Stomach smooth muscle (tissue), 2 donors: ENCODE measurements at regions not wholly inside any gene's neighbourhood (a gene's known extent, or its start where the extent isn't known, plus 50 kb on each side); places are given as distances from the start of the nearest gene placed in this dataset.

Experiments
- H3K27ac ChIP-seq: one replicate; pipeline ENCODE4 v1.7.0; 2013; ENCODE audit warnings: mild to moderate bottlenecking, low read length, inconsistent platforms
- H3K27me3 ChIP-seq, 2 donors: one replicate each; pipeline ENCODE4 v1.7.0; 2013; ENCODE audit warnings: low read length in 2 of 2; ENCODE audit not compliant: insufficient read depth in 2 of 2, control insufficient read depth in 1 of 2
- H3K36me3 ChIP-seq, 2 donors: one replicate each; pipeline ENCODE4 v1.7.0; 2013; ENCODE audit warnings: low read length in 2 of 2; ENCODE audit not compliant: control insufficient read depth in 2 of 2, insufficient read depth in 2 of 2
- H3K4me1 ChIP-seq: one replicate; pipeline ENCODE4 v1.7.0; 2013; ENCODE audit warnings: low read length; ENCODE audit not compliant: control insufficient read depth, insufficient read depth
- H3K4me3 ChIP-seq, 2 donors: one replicate each; pipeline ENCODE4 v1.7.0; 2013; ENCODE audit warnings: low read length in 2 of 2
- H3K9ac ChIP-seq, 2 donors: one replicate each; pipeline ENCODE4 v1.7.0; 2013; ENCODE audit warnings: low read length in 2 of 2, mild to moderate bottlenecking in 1 of 2
- H3K9me3 ChIP-seq, 2 donors: one replicate each; pipeline ENCODE4 v1.7.0; 2013; ENCODE audit warnings: low read length in 2 of 2; ENCODE audit not compliant: control insufficient read depth in 2 of 2
- donor health status: healthy.
- donor health status: Pancreatic carcinoma.

DNA sequence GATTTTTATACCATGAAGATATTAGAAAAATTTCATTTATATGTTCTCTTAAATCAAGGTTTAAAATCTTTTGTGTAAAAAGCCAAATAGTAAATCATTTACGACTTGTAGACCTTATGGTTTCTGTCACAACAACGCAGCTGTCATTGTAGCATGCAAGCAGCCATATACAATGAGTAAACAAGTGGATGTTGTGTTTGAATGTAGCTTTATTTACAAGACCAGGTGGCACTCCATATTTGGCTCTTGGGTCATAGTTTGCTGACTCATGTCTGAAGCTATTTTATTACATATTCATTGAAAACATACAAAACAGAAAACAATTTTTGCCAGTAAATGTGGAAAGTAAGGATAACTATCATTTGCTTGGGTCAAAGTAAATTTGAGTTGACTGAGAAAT is 930.8 kb downstream of the SLITRK5 start:
- Histone ChIP-seq H3K4me1 (no peaks in the 10 kb centered on the region), H3K9ac (no peak overlapping the region), H3K36me3 (no peaks in the 10 kb centered on the region), H3K27me3 (no peaks in the 10 kb centered on the region), H3K4me3 (no peak overlapping the region), H3K9me3 (no peaks in the 10 kb centered on the region), H3K27ac (no peak overlapping the region)

DNA sequence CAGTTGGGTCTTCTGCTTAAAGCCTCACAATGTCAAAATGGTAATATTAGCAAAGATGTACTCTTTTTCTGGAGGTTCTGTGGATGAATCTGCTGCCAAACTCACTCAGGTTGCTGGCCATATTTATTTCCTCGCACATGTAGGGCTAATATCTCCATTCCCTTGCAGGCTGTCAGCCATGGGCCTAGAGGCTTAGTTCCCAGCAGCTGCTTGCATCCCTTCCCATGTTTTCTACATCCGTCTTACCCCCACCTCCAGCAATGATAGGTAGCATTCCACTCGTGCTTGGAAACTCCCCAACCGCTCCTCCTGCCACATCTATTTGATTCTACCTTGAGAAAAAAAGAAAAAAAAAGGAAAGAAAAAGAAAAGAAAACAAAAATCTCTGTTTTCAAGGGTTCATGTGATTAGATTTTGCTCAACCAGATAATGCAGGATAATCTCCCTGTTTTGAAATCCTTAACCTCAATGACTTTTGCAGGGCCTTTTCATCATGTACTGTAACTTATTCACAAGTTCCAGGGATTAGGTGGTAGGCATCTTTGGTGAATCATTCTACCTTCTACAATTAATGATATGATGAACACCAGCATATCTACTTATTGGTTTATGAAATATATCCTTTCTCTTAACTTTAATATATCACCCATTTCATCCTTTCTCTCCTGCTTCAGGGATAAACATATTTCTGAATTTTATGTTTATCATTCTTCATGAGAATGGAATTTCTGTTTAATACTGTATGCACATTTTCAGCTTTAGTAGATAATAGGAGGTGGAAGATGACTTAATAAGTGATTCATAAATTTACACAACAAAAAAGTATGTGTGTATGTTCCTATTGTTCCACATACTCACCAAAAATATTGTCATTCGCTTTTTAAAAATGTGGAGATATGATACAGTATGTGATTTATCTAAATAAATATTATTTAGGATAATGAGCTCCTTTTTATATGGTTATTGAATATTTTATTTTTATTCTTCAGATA is 931.9 kb downstream of the SLITRK5 start:
- Histone ChIP-seq H3K9ac (no peak overlapping the region), H3K9me3 (no peaks in the 10 kb centered on the region), H3K4me3 (no peak overlapping the region), H3K27ac (no peak overlapping the region), H3K27me3 (no peaks in the 10 kb centered on the region), H3K36me3 (no peaks in the 10 kb centered on the region), H3K4me1 (no peaks in the 10 kb centered on the region)

DNA sequence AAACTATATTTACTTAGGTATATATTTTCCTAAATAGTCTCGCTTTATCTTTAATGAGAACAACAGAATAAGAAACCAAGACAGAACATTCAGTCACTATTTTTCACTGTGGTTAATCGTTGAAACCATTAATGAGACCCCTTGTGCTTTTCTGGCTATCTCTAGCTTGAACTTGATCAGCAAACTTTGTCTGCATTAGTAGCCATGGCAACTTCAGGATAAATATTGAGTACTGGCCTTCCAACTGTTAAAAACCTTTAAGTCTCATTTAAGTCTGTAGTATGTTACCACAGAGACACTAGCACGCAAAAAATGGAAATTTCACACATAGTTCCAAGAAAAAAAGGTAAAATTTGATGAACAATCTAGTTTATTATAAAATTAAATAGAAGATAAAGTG is 946.0 kb downstream of the SLITRK5 start:
- no peaks in the 10 kb centered on the region for H3K9me3 ChIP-seq
- H3K27ac ChIP-seq = no peak overlapping the region
- no peaks in the 10 kb centered on the region for H3K4me1 ChIP-seq
- no peak overlapping the region for H3K4me3 ChIP-seq
- no peaks in the 10 kb centered on the region for H3K36me3 ChIP-seq
- H3K27me3 ChIP-seq = no peaks in the 10 kb centered on the region
- H3K9ac ChIP-seq = no peak overlapping the region

DNA sequence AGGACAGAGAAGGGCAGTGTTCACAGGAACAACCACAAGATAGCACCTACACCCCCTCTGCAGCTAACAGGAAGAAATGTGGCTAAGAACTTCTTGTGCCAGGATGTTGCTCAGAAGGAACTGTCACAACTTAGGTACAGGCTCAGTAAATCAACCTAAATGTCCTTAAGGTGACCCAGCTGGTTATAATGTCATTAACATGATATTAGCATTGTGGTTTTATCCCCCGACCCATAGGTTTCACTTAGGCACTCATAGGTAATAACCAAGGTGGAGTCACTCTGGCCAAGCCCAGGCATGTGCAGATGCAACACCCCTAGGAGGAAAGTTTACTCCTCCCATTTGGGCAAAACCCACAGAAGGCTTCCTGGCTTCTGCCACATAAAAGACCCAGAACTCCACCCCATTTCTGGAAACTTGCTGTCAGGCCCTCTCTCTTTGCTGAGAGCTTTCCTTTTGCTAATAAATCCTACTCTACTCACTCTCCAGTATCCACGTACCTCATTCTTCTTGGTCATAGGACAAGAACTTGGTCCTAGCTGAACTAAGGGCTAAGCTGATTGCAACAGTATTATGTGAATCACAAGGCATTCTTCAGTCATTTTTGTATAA is 951.3 kb downstream of the SLITRK5 start:
- no peaks in the 10 kb centered on the region for H3K36me3 ChIP-seq
- no peak overlapping the region for H3K27ac ChIP-seq
- no peaks in the 10 kb centered on the region for H3K9me3 ChIP-seq
- no peak overlapping the region for H3K9ac ChIP-seq
- H3K4me1 ChIP-seq = no peaks in the 10 kb centered on the region
- no peak overlapping the region for H3K4me3 ChIP-seq
- no peaks in the 10 kb centered on the region for H3K27me3 ChIP-seq

DNA sequence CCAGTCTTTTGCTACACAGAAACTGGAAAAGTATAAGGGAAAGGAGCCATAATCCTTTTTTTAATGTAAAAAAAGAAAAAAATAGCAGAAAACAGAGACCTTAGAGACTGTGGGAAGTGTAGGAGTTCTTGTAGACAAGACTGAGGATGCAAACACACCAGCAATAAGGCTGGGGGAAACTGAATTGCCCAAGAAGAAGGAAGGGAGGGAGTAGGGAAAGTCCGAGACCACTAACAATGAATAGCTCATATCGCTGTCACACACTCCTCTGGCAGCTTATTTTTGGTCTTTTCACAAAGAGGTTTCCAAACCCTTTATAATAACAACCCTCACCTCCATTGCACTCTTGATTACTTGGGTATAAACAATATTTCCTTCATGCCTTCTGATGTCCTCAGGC is 952.0 kb downstream of the SLITRK5 start:
- H3K4me1 ChIP-seq = no peaks in the 10 kb centered on the region
- H3K27ac ChIP-seq = no peak overlapping the region
- H3K36me3 ChIP-seq = no peaks in the 10 kb centered on the region
- H3K9ac ChIP-seq = no peak overlapping the region
- no peak overlapping the region for H3K4me3 ChIP-seq
- no peaks in the 10 kb centered on the region for H3K9me3 ChIP-seq
- no peaks in the 10 kb centered on the region for H3K27me3 ChIP-seq

DNA sequence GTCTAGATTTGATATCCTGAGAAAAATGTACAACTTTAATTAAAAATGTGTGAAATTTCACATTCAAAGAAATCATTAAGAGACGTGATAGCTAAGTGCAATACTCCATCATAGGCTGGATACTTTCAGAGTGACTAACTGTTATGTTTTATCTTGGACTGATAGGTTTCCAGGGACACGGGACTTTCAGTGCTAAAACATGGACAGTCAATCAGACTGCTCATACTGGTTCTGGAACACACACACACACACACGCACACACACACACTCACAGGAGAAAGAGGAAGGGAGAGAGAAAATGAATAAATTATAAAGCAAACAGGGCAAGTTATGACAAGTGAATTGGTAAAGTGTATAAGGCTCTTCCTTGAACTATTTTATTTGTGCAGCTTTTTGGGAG is 955.9 kb downstream of the SLITRK5 start:
- Histone ChIP-seq H3K9me3 (no peaks in the 10 kb centered on the region), H3K27ac (no peak overlapping the region), H3K4me1 (no peaks in the 10 kb centered on the region), H3K27me3 (no peaks in the 10 kb centered on the region), H3K4me3 (no peak overlapping the region), H3K36me3 (no peaks in the 10 kb centered on the region), H3K9ac (no peak overlapping the region)

DNA sequence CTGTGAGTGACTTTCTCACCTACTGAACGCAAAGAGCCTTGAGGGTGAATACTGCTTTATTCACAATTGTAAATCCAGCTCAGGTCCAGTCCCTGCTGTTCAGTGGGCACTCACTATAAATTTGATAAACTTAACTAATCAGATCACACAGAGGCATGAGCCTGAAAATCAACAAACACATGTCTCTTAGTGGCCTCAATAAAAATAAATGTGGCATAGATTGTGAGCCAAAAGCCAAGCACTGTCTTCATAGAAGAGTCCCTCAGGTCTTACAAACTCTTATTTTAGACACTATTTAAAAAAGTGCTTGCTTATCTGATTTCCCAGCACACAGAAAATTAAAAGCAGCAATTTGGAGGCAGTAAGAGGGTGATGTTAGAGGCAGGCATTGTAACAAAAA is 957.7 kb downstream of the SLITRK5 start:
- no peak overlapping the region for H3K27ac ChIP-seq
- no peaks in the 10 kb centered on the region for H3K4me1 ChIP-seq
- no peaks in the 10 kb centered on the region for H3K27me3 ChIP-seq
- H3K9ac ChIP-seq = no peak overlapping the region
- H3K36me3 ChIP-seq = no peaks in the 10 kb centered on the region
- H3K4me3 ChIP-seq = no peak overlapping the region
- no peaks in the 10 kb centered on the region for H3K9me3 ChIP-seq

DNA sequence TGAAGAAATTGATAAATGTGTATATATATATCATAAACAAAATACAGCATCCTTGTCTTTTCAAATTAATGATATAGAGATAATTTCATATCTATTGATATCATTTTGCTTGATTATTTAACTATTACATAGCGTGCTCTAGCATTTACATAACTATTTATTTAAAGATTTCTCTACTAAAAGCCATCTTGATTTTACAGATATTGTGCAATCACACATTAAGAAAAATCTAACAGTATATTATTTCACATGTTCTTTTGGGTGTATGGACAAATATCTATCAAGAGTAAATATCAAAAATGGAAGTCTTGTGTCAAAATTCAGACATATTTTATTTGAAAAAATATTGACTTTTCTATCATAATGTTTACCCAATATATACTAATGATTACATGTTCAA is 966.8 kb downstream of the SLITRK5 start:
- Histone ChIP-seq H3K9ac (no peak overlapping the region), H3K27ac (no peak overlapping the region)

DNA sequence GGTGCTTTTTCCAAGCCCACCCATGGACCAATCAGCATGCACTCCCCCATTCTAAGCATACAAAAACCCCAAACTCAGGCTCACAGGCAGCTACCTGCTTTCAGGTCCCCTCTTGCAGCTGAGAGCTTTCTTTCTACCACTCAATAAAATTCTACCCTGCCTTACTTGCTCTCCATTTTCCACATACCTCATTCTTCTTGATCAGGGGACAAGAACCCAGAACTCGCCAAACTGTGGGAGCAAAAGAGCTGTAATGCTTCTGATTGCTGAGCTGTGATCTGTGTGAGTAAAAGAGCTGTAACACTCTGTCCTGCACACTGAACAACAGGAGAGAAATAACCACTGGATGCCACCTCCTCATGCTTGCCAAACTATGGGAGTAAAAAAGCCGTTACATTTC is 972.1 kb downstream of the SLITRK5 start:
- H3K27me3 ChIP-seq = no peaks in the 10 kb centered on the region
- H3K9me3 ChIP-seq = peaks cover 0 to 5% of the 10 kb centered on the region in 2 donors
- H3K4me1 ChIP-seq = no peaks in the 10 kb centered on the region
- H3K4me3 ChIP-seq = no peak overlapping the region
- no peak overlapping the region for H3K27ac ChIP-seq
- no peaks in the 10 kb centered on the region for H3K36me3 ChIP-seq
- H3K9ac ChIP-seq = no peak overlapping the region

More for the DNA sequence above, 966.8 kb downstream of the SLITRK5 start:
- Histone ChIP-seq H3K27me3 (no peaks in the 10 kb centered on the region), H3K4me3 (no peak overlapping the region), H3K4me1 (no peaks in the 10 kb centered on the region), H3K9me3 (no peaks in the 10 kb centered on the region), H3K36me3 (no peaks in the 10 kb centered on the region)

DNA sequence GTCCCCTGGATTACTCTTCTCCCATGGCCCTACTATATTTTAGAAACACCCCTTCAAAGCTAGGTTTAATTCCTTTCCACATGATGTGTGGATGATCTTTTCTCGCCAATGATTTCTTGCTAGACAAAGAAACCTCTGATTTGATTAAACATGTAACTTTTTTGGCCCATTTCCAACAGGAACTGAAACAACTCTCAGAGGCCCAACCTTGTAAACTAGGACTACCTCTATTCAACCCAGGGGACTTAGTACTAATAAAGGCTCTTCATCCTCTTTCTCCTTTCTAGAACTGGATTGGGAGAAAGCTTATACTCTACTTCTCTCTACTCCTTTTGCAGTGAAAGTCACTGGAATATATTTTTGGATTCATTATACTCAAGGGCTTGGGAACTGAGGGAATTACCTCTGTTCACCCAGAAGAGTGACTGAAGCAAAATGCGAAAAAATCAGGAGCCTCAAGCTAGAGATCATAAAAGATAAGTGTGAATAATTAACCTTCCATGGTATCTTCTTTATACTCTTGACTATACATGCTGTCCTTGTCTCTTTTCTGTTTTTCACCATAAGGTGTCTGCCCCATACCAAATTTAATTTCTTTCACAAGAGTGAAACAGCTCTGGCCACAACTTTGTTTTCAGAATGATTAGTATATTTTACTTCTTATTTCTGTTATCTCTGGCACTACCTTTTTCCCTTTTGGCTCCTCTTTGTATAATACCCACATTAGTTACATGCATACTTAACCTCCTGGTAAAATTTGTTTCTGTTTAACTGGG is 977.6 kb downstream of the SLITRK5 start:
- Histone ChIP-seq H3K36me3 (no peaks in the 10 kb centered on the region), H3K27ac (no peak overlapping the region), H3K4me3 (no peak overlapping the region), H3K9me3 (no peaks in the 10 kb centered on the region), H3K27me3 (no peaks in the 10 kb centered on the region), H3K9ac (no peak overlapping the region), H3K4me1 (no peaks in the 10 kb centered on the region)
